HUDEP-2 (cell line): ENCODE measurements at regions not wholly inside any gene's neighbourhood (a gene's known extent, or its start where the extent isn't known, plus 50 kb on each side); places are given as distances from the start of the nearest gene placed in this dataset.

ENCODE experiments used
- DNase-seq, 76 experiments: peaks; one replicate each; lab custom pipeline; 2025; ENCODE audit not compliant: unreplicated experiment in 76 of 76; lab: John Stamatoyannopoulos, UW

- no peak for DNase-seq
Measured at GRCh38 chr10:92789786-92790185, 58.5 kb upstream of the EXOC6 start.

GRCh38 chr10:92790440-92790839 lies 57.9 kb upstream of the EXOC6 start:
- DNase-seq: no peak

GRCh38 chr10:92792661-92793060 lies 55.7 kb upstream of the EXOC6 start:
- DNase-seq: no peak
